ENCODE measurements at regions not wholly inside any gene's neighbourhood (a gene's known extent, or its start where the extent isn't known, plus 50 kb on each side); places are given as distances from the start of the nearest gene placed in this dataset.

GRCh38 chr4:63017300-63017699, 1392.0 kb downstream of the TECRL start:
- DNase-seq = no peak

GRCh38 chr4:62970846-62971245, 1438.4 kb downstream of the TECRL start:
- DNase-seq = no peak

GRCh38 chr4:62960415-62960814, 1448.8 kb downstream of the TECRL start:
- DNase-seq = no peak

- no peak for DNase-seq
Observed at GRCh38 chr4:62953752-62954151, 1455.5 kb downstream of the TECRL start.

- no peak for DNase-seq
Observed at GRCh38 chr4:62952366-62952765, 1456.9 kb downstream of the TECRL start.

GRCh38 chr4:62948108-62948507, 1461.1 kb downstream of the TECRL start:
- DNase-seq = no peak

GRCh38 chr4:62940229-62940628, 1469.0 kb downstream of the TECRL start:
- DNase-seq = no peak

GRCh38 chr4:62930884-62931283, 1478.4 kb downstream of the TECRL start:
- DNase-seq = no peak

- no peak for DNase-seq
Observed at GRCh38 chr4:62928483-62928882, 1480.8 kb downstream of the TECRL start.

- no peak for DNase-seq
Observed at GRCh38 chr4:62927574-62927973, 1481.7 kb downstream of the TECRL start.

GRCh38 chr4:62923783-62924182, 1485.5 kb downstream of the TECRL start:
- DNase-seq = no peak

- DNase-seq = no peak
Observed at GRCh38 chr4:62917649-62918048, 1491.6 kb downstream of the TECRL start.

GRCh38 chr4:62914758-62915157, 1494.5 kb downstream of the TECRL start:
- DNase-seq = no peak

GRCh38 chr4:62913065-62913464, 1496.2 kb downstream of the TECRL start:
- no peak for DNase-seq

GRCh38 chr4:62912531-62912930, 1496.7 kb downstream of the TECRL start:
- no peak for DNase-seq

GRCh38 chr4:62909238-62909637, 1500.0 kb downstream of the TECRL start:
- DNase-seq = no peak

- DNase-seq = no peak
Observed at GRCh38 chr4:62901101-62901500, 1508.1 kb downstream of the TECRL start.

GRCh38 chr4:62899646-62900364, 1509.4 kb downstream of the TECRL start:
- no peak for DNase-seq

- DNase-seq = no peak
Observed at GRCh38 chr4:62898115-62898514, 1511.1 kb downstream of the TECRL start.

- no peak for DNase-seq
Observed at GRCh38 chr4:62896721-62897120, 1512.5 kb downstream of the TECRL start.

GRCh38 chr4:62881901-62882300, 1527.3 kb downstream of the TECRL start:
- DNase-seq = no peak

GRCh38 chr4:62881210-62881609, 1528.0 kb downstream of the TECRL start:
- DNase-seq = no peak

GRCh38 chr4:62872856-62873255, 1536.4 kb downstream of the TECRL start:
- no peak for DNase-seq

- DNase-seq = no peak
Observed at GRCh38 chr4:62871078-62871477, 1538.2 kb downstream of the TECRL start.

GRCh38 chr4:62870451-62870850, 1538.8 kb downstream of the TECRL start:
- no peak for DNase-seq

Data from stimulated activated CD4-positive, alpha-beta T cell treated with anti-CD3 and anti-CD28 coated beads, Interleukin-15, amount 100 ng/mL, for 24 hours (primary cell).